ENCODE measurements at regions not wholly inside any gene's neighbourhood (a gene's known extent, or its start where the extent isn't known, plus 50 kb on each side); places are given as distances from the start of the nearest gene placed in this dataset.
"Not testable (repeated sequence)": the region's sequence is repeated elsewhere in the genome, so short reads cannot be mapped to it uniquely, and the experiment has no call there.

DNA sequence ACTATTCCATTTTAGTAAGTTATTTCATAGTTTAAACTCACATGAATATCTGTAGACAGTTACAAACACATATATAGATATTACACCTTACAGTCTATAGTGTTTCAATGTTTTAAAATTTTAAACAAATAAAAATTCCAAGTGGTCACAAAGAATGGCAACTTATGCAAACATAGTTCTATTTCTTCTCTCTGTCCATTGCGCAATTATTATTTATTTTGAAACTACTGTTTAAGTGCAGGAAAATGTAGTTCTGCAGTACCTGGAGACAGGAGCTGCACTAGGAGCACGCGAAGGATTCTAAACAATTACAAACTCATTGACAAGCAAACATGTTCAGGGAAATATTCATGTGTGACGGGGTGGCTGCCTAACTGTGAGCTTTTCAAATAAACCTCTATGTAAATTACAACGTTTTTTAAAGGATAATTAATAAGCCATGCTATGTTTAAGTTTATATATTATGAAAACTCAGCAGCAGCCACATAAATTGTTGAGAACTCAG lies 312.0 kb upstream of the DUSP10 start:
- Histone ChIP-seq H3K27ac (replicated peaks) (no peak overlapping the region), H3K4me1 (no peaks in the 10 kb centered on the region), H3K4me3 (no peak overlapping the region), H3K27me3 (ENCODE audit: low read depth) (no peaks in the 10 kb centered on the region), H3K36me3 (no peaks in the 10 kb centered on the region), H3K9me3 (replicated peaks) (no peaks in the 10 kb centered on the region)
- TF ChIP-seq, protein P1, sequence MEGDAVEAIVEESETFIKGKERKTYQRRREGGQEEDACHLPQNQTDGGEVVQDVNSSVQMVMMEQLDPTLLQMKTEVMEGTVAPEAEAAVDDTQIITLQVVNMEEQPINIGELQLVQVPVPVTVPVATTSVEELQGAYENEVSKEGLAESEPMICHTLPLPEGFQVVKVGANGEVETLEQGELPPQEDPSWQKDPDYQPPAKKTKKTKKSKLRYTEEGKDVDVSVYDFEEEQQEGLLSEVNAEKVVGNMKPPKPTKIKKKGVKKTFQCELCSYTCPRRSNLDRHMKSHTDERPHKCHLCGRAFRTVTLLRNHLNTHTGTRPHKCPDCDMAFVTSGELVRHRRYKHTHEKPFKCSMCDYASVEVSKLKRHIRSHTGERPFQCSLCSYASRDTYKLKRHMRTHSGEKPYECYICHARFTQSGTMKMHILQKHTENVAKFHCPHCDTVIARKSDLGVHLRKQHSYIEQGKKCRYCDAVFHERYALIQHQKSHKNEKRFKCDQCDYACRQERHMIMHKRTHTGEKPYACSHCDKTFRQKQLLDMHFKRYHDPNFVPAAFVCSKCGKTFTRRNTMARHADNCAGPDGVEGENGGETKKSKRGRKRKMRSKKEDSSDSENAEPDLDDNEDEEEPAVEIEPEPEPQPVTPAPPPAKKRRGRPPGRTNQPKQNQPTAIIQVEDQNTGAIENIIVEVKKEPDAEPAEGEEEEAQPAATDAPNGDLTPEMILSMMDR (IDR thresholded peaks at IDR 0.05; ENCODE audit: borderline replicate concordance) = no peak
- no peak for DNase-seq
- intact Hi-C loops (cut with micrococcal nuclease) = no loop called here

DNA sequence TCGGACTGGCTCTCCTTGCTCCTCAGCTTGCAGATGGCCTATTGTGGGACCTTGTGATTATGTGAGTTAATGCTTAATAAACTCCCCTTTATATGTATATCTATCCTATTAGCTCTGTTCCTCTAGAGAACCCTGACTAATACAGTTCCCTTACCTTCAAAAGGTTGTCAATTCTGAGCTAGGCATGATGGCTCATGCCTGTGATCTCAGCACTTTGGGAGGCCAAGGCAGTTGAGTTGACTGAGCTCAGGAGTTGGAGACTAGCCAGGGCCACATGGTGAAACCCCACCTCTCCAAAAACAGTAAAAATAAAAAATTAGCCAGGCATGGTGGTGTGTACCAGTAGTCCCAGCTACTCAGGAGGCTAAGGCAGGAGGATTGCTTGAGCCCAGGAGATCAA lies 309.4 kb upstream of the DUSP10 start:
- H3K4me3 ChIP-seq; intact Hi-C loops (cut with micrococcal nuclease); H3K27ac ChIP-seq (replicated peaks); H3K9me3 ChIP-seq (replicated peaks); H3K27me3 ChIP-seq (ENCODE audit: low read depth); H3K4me1 ChIP-seq; DNase-seq; H3K36me3 ChIP-seq: not testable (repeated sequence)

DNA sequence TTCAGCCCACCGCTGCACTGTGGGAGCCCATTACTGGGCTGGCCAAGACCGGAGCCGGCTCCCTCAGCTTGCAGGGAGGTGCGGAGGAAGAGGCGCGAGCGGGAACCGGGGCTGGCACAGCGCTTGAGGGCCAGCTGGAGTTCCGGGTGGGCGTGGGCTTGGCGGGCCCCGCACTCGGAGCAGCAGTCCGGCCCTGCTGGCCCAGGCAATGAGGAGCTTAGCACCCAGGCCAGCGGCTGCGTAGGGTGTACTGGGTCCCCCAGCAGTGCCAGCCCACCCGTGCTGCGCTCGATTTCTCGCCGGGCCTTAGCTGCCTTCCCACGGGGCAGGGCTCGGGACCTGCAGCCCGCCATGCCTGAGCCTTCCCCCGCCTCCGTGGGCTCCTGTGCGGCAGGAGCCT lies 307.8 kb upstream of the DUSP10 start:
- H3K9me3 ChIP-seq (replicated peaks); DNase-seq; H3K36me3 ChIP-seq; H3K4me1 ChIP-seq; H3K27ac ChIP-seq (replicated peaks); H3K4me3 ChIP-seq; intact Hi-C loops (cut with micrococcal nuclease); H3K27me3 ChIP-seq (ENCODE audit: low read depth): not testable (repeated sequence)

DNA sequence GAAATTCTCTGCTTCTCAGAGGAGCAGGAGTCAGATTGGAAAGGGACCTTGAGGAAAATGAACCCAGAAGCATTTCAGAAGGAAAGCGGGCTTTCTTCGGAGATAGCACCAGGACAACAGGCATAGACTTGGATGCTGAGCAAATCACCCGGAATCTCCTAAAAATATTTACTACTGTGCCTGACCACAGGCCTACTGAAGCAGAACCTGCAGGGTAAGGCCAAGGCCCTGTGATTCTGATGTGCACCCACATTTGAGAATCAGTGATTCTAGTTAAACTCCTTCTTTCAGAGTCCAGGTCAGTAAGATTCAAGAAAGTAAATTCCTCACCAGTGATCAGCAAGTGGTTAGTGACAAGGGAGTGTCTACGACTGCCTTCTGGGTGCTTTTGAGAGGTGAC lies 307.3 kb upstream of the DUSP10 start:
- TF ChIP-seq, protein P1 (IDR thresholded peaks at IDR 0.05; ENCODE audit: borderline replicate concordance) = no peak
- no peak overlapping the region for H3K4me3 ChIP-seq
- H3K4me1 ChIP-seq = peaks cover 5% of the 10 kb centered on the region
- no peaks in the 10 kb centered on the region for H3K27me3 ChIP-seq (ENCODE audit: low read depth)
- no peak overlapping the region for H3K27ac ChIP-seq (replicated peaks)
- DNase-seq = no peak
- H3K36me3 ChIP-seq = no peaks in the 10 kb centered on the region
- intact Hi-C loops (cut with micrococcal nuclease) = no loop called here
- H3K9me3 ChIP-seq (replicated peaks) = no peaks in the 10 kb centered on the region

DNA sequence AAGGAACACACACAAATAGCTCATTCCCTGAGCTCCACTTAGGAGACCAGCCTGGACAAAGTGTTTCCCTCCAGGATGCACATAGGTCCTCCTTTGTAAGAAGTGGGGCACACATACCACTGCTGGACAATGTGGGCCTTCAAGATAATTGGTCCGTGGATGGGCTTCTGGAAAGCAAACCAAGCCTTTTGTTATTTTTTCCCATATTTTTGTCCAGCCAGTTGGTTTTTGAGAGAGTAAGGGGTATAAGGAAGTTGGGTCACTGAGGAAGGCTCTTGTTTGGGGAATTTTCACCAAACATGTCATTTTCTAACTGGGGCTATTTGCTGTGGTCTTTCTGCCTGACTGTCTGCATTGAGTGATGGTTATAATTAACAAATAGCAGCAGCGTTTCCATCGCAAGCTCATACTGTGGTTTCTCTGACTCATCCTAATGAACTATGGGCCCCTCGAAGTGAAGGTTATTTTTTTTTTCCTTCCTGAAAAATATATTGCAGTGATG lies 306.3 kb upstream of the DUSP10 start:
- Histone ChIP-seq H3K27me3 (ENCODE audit: low read depth) (no peaks in the 10 kb centered on the region), H3K4me3 (no peak overlapping the region), H3K27ac (replicated peaks) (no peak overlapping the region), H3K9me3 (replicated peaks) (no peaks in the 10 kb centered on the region), H3K4me1 (peaks cover 15% of the 10 kb centered on the region), H3K36me3 (no peaks in the 10 kb centered on the region)
- intact Hi-C loops (cut with micrococcal nuclease) = no loop called here
- no peak for DNase-seq
- TF ChIP-seq, protein P1 (IDR thresholded peaks at IDR 0.05; ENCODE audit: borderline replicate concordance) = no peak

DNA sequence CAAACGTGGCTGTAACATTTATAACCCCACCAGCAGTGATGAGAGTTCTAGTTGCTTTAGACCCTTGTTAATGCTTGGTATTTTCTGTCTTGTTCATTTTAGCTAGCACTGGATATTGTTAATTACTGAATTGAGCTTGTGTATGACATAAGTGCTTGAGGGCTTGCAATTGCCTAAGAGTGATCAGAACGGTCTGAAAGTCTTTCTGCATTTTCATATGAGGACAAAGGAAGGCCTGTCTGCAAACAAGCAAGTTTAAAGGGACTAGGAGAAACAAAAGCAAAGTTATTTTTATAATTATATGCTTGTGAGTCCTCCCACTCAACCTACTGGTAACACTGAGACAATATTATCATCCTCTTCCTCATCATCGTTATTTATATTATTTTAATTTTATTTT lies 305.5 kb upstream of the DUSP10 start:
- intact Hi-C loops (cut with micrococcal nuclease) = no loop called here
- H3K27me3 ChIP-seq (ENCODE audit: low read depth) = no peaks in the 10 kb centered on the region
- no peak overlapping the region for H3K4me3 ChIP-seq
- H3K27ac ChIP-seq (replicated peaks) = no peak overlapping the region
- TF ChIP-seq, protein P1 (IDR thresholded peaks at IDR 0.05; ENCODE audit: borderline replicate concordance) = no peak
- no peak for DNase-seq
- no peaks in the 10 kb centered on the region for H3K9me3 ChIP-seq (replicated peaks)
- peaks cover 20% of the 10 kb centered on the region for H3K4me1 ChIP-seq
- H3K36me3 ChIP-seq = no peaks in the 10 kb centered on the region
